Coronary artery (tissue), 2 donors: ENCODE measurements at regions not wholly inside any gene's neighbourhood (a gene's known extent, or its start where the extent isn't known, plus 50 kb on each side); places are given as distances from the start of the nearest gene placed in this dataset.

Experiments
- DNase-seq: peaks from one replicate; pipeline ENCODE4 v3.0.0-alpha.2; 2017; ENCODE audit warnings: low spot score
- H3K27ac ChIP-seq, 2 donors: fragments of 200-600 bp; sonication (generic); one replicate each; pipeline ENCODE4 v1.5.1; 2016 to 2019
- H3K4me3 ChIP-seq: fragments of 200-600 bp; sonication (generic); 2 replicates; pipeline ENCODE4 v1.5.1; 2016; ENCODE audit warnings: mild to moderate bottlenecking, moderate library complexity
- CTCF ChIP-seq: fragments of 200-600 bp; sonication (generic); IDR thresholded peaks from one replicate; pipeline ENCODE4 v1.5.1; 2019; ENCODE audit warnings: antibody characterized with exemption

GRCh38 chr4:86543560-86544309 lies 50.4 kb upstream of the PTPN13 start:
- no peak overlapping the region for H3K27ac ChIP-seq
- no peak for DNase-seq
- TF ChIP-seq CTCF: no peak
- no peak overlapping the region for H3K4me3 ChIP-seq

GRCh38 chr4:86544310-86544966 lies 49.7 kb upstream of the PTPN13 start:
- DNase-seq: no peak
- Histone ChIP-seq H3K27ac (no peak overlapping the region), H3K4me3 (no peak overlapping the region)
- TF ChIP-seq CTCF: no peak
